ENCODE measurements at regions not wholly inside any gene's neighbourhood (a gene's known extent, or its start where the extent isn't known, plus 50 kb on each side); places are given as distances from the start of the nearest gene placed in this dataset.
"Not testable (repeated sequence)": the region's sequence is repeated elsewhere in the genome, so short reads cannot be mapped to it uniquely, and the experiment has no call there.

DNA sequence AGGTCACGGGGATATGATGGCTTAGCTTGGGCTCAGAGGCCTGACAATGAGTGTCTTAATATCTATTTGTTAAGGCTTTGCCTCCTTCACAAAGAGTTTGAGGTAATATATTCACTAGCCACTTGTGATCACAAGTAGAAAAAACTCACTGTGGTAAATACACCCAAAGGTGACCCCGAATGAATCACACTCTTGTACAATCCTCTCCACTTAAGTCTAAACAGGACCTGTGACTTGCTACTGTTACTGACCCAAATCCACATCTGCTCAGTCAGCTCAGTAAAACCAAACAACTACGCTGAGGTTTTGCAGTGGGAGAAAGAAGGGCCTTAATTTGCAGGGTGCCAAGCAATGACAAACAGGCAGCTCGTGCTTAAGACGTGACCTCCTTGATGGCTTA, 223.8 kb upstream of the MAGEC2 start:
- H3K4me3 ChIP-seq: no peak overlapping the region
- H3K27me3 ChIP-seq: no peaks in the 10 kb centered on the region
- intact Hi-C loops (cut with DNase I; ENCODE audit: low total_unique reads): no loop called here
- 93% methylated on average over 5 of the region's 5 CpGs for WGBS, 2 donors
- H3K9me3 ChIP-seq: no peaks in the 10 kb centered on the region
- TF ChIP-seq POLR2A (IDR thresholded peaks at IDR 0.05): no peak
- TF ChIP-seq CTCF (IDR thresholded peaks at IDR 0.05): no peak
- H3K27ac ChIP-seq: no peak overlapping the region
- no peaks in the 10 kb centered on the region for H3K36me3 ChIP-seq (ENCODE audit: low read depth, missing control alignments)
- H3K4me1 ChIP-seq: no peaks in the 10 kb centered on the region
- DNase-seq: no peak

- H3K9me3 ChIP-seq; H3K4me1 ChIP-seq; H3K36me3 ChIP-seq (ENCODE audit: low read depth, missing control alignments); H3K27ac ChIP-seq; H3K4me3 ChIP-seq; DNase-seq; intact Hi-C loops (cut with DNase I; ENCODE audit: low total_unique reads); H3K27me3 ChIP-seq: not testable (repeated sequence)
- WGBS, 2 donors: 81% methylated on average over 12 of the region's 15 CpGs; no CpG with 5 or more reads in 1 of the 2 donors
These were observed 185.9 kb upstream of the MAGEC2 start for GRCh38 chrX:142390998-142391397.

DNA sequence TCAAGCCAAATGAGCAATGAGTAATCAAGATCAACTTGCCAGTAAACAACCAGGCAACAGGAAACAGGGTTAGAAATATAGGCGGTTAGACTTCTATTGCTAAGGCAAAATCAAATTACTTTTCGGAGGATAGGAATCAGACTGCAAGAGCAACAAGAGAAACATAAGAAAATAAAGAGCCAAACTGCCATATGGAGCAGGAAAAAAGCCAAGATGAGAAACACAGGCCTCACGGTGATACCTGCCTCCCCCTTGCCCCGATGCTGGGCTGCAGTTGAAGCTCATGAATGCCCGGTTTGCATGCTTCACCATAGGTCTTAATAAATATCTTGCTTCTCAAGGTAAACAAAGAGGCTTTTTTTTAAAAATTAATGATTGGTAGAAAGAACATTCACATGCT, 158.4 kb upstream of the MAGEC2 start:
- Histone ChIP-seq H3K4me3 (no peak overlapping the region), H3K27ac (no peak overlapping the region), H3K9me3 (no peaks in the 10 kb centered on the region), H3K36me3 (ENCODE audit: low read depth, missing control alignments) (no peaks in the 10 kb centered on the region), H3K27me3 (no peaks in the 10 kb centered on the region), H3K4me1 (no peaks in the 10 kb centered on the region)
- intact Hi-C loops (cut with DNase I; ENCODE audit: low total_unique reads): no loop called here
- no peak for TF ChIP-seq POLR2A (IDR thresholded peaks at IDR 0.05)
- TF ChIP-seq CTCF (IDR thresholded peaks at IDR 0.05): no peak
- 47 to 48% methylated on average over 5 of the region's 5 CpGs for WGBS, 2 donors
- no peak for DNase-seq

- no peak overlapping the region for H3K27ac ChIP-seq
- no peaks in the 10 kb centered on the region for H3K9me3 ChIP-seq
- TF ChIP-seq CTCF (IDR thresholded peaks at IDR 0.05) (no peak), POLR2A (IDR thresholded peaks at IDR 0.05) (no peak)
- WGBS, 2 donors: 43 to 51% methylated on average over 2 of the region's 2 CpGs
- no peaks in the 10 kb centered on the region for H3K4me1 ChIP-seq
- no peak overlapping the region for H3K4me3 ChIP-seq
- no peaks in the 10 kb centered on the region for H3K27me3 ChIP-seq
- no peaks in the 10 kb centered on the region for H3K36me3 ChIP-seq (ENCODE audit: low read depth, missing control alignments)
- intact Hi-C loops (cut with DNase I; ENCODE audit: low total_unique reads): loop anchor here (5.0 kb wide), 1 partner anchor 848 kb away; no protein-coding TSS in a partner anchor
- no peak for DNase-seq
These were observed 154.2 kb upstream of the MAGEC2 start for GRCh38 chrX:142359331-142359730.

- TF ChIP-seq CTCF (IDR thresholded peaks at IDR 0.05) (no peak), POLR2A (IDR thresholded peaks at IDR 0.05) (no peak)
- 88% methylated on average over 6 of the region's 6 CpGs; no CpG with 5 or more reads in 1 of the 2 donors for WGBS, 2 donors
- no peak overlapping the region for H3K4me3 ChIP-seq
- DNase-seq: no peak
- intact Hi-C loops (cut with DNase I; ENCODE audit: low total_unique reads): no loop called here
- H3K27me3 ChIP-seq: no peaks in the 10 kb centered on the region
- H3K36me3 ChIP-seq (ENCODE audit: low read depth, missing control alignments): no peaks in the 10 kb centered on the region
- H3K27ac ChIP-seq: no peak overlapping the region
- H3K4me1 ChIP-seq: no peaks in the 10 kb centered on the region
- H3K9me3 ChIP-seq: no peaks in the 10 kb centered on the region
These were observed 122.1 kb upstream of the MAGEC2 start for GRCh38 chrX:142327182-142327581.
